Mucosa of rectum (tissue), 2 donors: ENCODE measurements at regions not wholly inside any gene's neighbourhood (a gene's known extent, or its start where the extent isn't known, plus 50 kb on each side); places are given as distances from the start of the nearest gene placed in this dataset.

Experiments
- H3K27ac ChIP-seq, 2 donors: one replicate each; pipeline ENCODE4 v1.7.0; 2013; ENCODE audit warnings: inconsistent platforms in 2 of 2, low read depth in 2 of 2, low read length in 2 of 2
- H3K27me3 ChIP-seq, 2 donors: one replicate each; pipeline ENCODE4 v1.7.0; 2013; ENCODE audit warnings: low read length in 2 of 2; ENCODE audit not compliant: control insufficient read depth in 2 of 2, insufficient read depth in 2 of 2
- H3K36me3 ChIP-seq, 2 donors: one replicate each; pipeline ENCODE4 v1.7.0; 2013; ENCODE audit warnings: low read length in 2 of 2; ENCODE audit not compliant: control insufficient read depth in 2 of 2, insufficient read depth in 2 of 2
- H3K4me1 ChIP-seq, 2 donors: one replicate each; pipeline ENCODE4 v1.7.0; 2013; ENCODE audit warnings: low read length in 2 of 2, mild to moderate bottlenecking in 1 of 2; ENCODE audit not compliant: control insufficient read depth in 2 of 2, insufficient read depth in 2 of 2
- H3K4me3 ChIP-seq, 2 donors: one replicate each; pipeline ENCODE4 v1.7.0; 2013; ENCODE audit warnings: low read length in 2 of 2
- H3K9ac ChIP-seq, 2 donors: one replicate each; pipeline ENCODE4 v1.7.0; 2013; ENCODE audit warnings: low read length in 2 of 2, low read depth in 1 of 2, mild to moderate bottlenecking in 1 of 2
- H3K9me3 ChIP-seq, 2 donors: one replicate each; pipeline ENCODE4 v1.7.0; 2013; ENCODE audit warnings: low read length in 2 of 2; ENCODE audit not compliant: control insufficient read depth in 2 of 2
- donor health status: healthy.
- donor health status: Normal muscosa, but diverticular disease.

GRCh38 chr7:12943781-12944180 is 256.3 kb downstream of the ARL4A start:
- Histone ChIP-seq H3K27ac (no peak overlapping the region), H3K9me3 (no peaks in the 10 kb centered on the region), H3K4me3 (no peak overlapping the region), H3K4me1 (peaks cover 0 to 3% of the 10 kb centered on the region in 2 donors), H3K36me3 (no peaks in the 10 kb centered on the region), H3K27me3 (no peaks in the 10 kb centered on the region), H3K9ac (no peak overlapping the region)

DNA sequence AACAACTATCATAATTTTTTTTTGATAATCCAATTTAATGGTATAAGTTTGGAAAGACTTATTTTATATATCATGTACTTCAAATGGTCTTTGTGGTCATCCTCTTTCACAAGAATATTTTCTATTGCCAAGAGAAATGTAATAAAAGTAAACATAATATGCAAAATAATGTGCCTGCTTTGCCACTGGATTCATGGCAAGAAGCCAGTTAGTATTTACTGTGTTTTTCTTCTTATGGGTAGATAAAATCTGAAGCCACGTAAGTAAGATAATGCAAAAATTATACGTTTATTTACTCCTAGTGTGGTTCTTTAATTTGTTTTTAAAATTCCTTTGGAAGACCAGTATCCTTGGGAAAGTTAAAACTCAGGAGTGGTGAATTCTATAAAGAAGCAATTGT is 258.5 kb downstream of the ARL4A start:
- H3K9me3 ChIP-seq: no peaks in the 10 kb centered on the region
- H3K9ac ChIP-seq: no peak overlapping the region
- no peak overlapping the region for H3K27ac ChIP-seq
- H3K27me3 ChIP-seq: no peaks in the 10 kb centered on the region
- H3K4me1 ChIP-seq: peaks cover 0 to 3% of the 10 kb centered on the region in 2 donors
- H3K36me3 ChIP-seq: no peaks in the 10 kb centered on the region
- no peak overlapping the region for H3K4me3 ChIP-seq

DNA sequence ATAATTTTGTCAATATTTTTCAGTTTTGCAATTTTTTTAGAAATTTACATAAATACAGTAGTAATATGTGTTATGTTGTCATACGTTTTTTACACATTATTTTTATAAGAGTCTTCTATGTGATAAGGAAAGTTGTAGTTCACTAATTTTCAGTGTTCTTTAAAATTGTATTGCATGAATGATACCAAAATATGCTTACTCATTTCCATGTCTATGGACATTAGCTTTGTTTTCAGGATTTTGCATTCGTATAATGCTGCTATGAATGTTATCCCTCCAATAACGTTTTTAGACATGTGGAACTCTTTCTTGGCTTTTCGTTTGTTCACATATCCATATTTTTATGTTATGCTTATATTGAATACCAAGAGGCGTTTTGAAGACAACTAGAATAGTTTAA is 260.0 kb downstream of the ARL4A start:
- Histone ChIP-seq H3K4me3 (no peak overlapping the region), H3K27me3 (no peaks in the 10 kb centered on the region), H3K36me3 (no peaks in the 10 kb centered on the region), H3K9me3 (no peaks in the 10 kb centered on the region), H3K27ac (no peak overlapping the region), H3K9ac (no peak overlapping the region), H3K4me1 (peaks cover 0 to 3% of the 10 kb centered on the region in 2 donors)

DNA sequence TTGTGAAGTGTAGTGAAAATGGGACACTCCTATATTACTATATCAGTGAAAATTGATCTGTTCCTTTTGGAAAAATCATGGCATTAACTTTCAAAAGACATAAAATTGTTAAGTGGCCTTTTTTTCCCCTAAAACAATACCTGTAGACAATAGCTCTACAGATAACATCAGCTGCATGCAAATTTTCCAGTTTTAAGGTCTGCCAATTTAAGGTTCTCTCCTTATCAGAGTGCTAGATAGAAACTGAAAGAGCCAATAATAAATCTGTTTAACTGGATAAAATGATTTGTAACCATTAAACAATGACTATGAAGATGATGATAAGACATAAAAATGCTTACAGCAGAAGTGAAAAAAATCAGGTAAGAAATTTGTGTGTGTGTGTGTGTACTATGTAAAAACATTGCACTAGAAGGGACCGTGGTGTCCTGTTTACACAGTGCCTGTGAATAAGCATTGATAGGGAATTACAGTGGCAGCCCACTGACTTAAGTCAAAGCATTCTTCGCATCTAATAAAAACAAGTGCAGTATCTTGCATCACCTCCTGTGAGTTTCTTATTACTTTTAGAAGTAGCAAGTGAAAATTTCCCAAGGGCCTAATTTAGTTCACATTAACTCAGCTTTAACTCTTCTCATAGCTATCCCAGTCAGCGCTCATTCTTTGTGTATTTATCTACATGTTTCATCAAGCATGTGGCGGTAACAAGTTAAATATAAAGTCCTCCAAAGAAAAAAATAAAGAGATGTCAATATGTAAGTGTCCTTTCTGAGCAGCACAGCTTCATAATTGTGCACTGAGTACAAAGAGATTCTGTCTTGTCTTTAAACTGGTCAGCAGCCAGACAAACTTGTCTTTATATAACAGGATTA is 261.9 kb downstream of the ARL4A start:
- H3K4me3 ChIP-seq: no peak overlapping the region
- H3K4me1 ChIP-seq: no peaks in the 10 kb centered on the region
- H3K27me3 ChIP-seq: no peaks in the 10 kb centered on the region
- H3K36me3 ChIP-seq: no peaks in the 10 kb centered on the region
- no peaks in the 10 kb centered on the region for H3K9me3 ChIP-seq
- no peak overlapping the region for H3K27ac ChIP-seq
- no peak overlapping the region for H3K9ac ChIP-seq

GRCh38 chr7:12951397-12951801 is 264.0 kb downstream of the ARL4A start:
- Histone ChIP-seq H3K4me3 (no peak overlapping the region), H3K27me3 (no peaks in the 10 kb centered on the region), H3K9ac (no peak overlapping the region), H3K4me1 (no peaks in the 10 kb centered on the region), H3K9me3 (no peaks in the 10 kb centered on the region), H3K27ac (no peak overlapping the region), H3K36me3 (no peaks in the 10 kb centered on the region)

DNA sequence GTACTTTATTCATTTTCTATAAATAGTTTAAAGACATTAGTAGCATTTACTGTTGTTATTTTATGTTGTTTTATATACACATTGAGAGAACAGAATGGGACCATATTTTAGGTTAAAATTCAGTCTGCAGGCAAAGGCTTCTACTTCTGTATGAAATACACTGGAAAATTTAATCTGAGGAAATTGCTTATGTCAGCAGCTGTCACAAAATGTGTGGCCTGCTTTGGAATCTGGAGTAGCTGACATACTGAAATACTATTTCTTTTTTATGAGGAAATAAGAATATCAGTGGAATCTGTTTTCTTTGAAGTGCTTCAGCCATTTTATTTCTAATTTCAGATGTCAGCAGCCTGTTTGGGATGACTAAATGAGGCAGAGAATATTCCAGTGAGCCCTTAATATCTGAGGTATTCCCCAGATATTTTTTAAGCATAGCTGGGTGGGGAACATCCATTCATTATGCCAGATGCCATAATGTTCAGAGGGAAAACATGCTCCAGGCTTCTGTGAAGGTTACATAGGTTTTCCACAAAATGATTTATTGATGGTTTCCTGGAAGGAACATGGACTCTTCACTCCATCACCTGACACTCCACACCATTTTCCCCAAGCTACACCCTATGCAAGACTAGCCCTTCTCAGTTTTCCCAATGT is 267.1 kb downstream of the ARL4A start:
- no peak overlapping the region for H3K27ac ChIP-seq
- H3K4me1 ChIP-seq: no peaks in the 10 kb centered on the region
- H3K36me3 ChIP-seq: no peaks in the 10 kb centered on the region
- H3K9me3 ChIP-seq: no peaks in the 10 kb centered on the region
- no peak overlapping the region for H3K9ac ChIP-seq
- H3K4me3 ChIP-seq: no peak overlapping the region
- no peaks in the 10 kb centered on the region for H3K27me3 ChIP-seq

DNA sequence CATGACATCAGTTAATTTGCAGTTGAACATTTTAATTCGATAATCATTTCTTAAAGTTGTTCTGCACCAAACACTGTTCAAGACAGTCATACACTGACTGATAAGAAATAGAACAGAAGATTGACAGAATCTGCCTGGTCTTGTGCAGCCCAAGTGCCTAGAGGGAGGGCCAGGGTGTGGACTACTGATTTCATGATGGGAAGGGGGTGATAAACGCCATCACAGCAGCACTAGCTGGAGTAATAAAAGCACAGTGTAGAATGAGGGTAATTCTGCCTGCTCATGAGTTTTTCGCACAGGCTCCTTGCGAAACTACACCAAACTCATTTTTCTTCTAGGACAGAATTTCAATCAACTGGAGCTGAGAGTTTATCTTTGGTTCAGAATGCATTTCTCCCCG is 270.1 kb downstream of the ARL4A start:
- no peaks in the 10 kb centered on the region for H3K9me3 ChIP-seq
- H3K27ac ChIP-seq: no peak overlapping the region
- no peaks in the 10 kb centered on the region for H3K27me3 ChIP-seq
- no peaks in the 10 kb centered on the region for H3K36me3 ChIP-seq
- H3K4me3 ChIP-seq: no peak overlapping the region
- H3K9ac ChIP-seq: no peak overlapping the region
- H3K4me1 ChIP-seq: no peaks in the 10 kb centered on the region

GRCh38 chr7:12961910-12962480 is 274.6 kb downstream of the ARL4A start:
- Histone ChIP-seq H3K27me3 (no peaks in the 10 kb centered on the region), H3K4me1 (no peaks in the 10 kb centered on the region), H3K9ac (no peak overlapping the region), H3K4me3 (no peak overlapping the region), H3K27ac (no peak overlapping the region), H3K36me3 (no peaks in the 10 kb centered on the region), H3K9me3 (no peaks in the 10 kb centered on the region)

DNA sequence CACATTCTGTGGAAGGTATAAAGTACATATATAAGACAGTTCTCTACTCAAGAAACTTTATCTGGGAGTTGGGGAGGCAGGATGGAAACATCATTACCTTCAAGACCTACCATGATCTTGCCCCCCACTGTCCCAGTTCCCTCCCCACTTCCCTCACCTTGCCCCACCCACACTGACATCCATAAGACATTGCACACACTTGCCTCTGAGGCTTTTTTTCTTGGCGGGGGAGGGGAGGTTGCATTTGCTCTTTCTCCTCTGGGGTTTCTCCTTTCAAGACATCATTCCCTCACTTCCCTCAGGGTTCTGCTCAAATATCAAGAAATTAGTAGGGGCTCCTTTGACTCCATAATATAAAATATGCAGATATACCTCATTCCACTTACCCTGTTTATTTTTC is 276.0 kb downstream of the ARL4A start:
- no peaks in the 10 kb centered on the region for H3K9me3 ChIP-seq
- H3K4me1 ChIP-seq: no peaks in the 10 kb centered on the region
- no peaks in the 10 kb centered on the region for H3K36me3 ChIP-seq
- H3K9ac ChIP-seq: no peak overlapping the region
- H3K27me3 ChIP-seq: no peaks in the 10 kb centered on the region
- no peak overlapping the region for H3K4me3 ChIP-seq
- H3K27ac ChIP-seq: no peak overlapping the region

DNA sequence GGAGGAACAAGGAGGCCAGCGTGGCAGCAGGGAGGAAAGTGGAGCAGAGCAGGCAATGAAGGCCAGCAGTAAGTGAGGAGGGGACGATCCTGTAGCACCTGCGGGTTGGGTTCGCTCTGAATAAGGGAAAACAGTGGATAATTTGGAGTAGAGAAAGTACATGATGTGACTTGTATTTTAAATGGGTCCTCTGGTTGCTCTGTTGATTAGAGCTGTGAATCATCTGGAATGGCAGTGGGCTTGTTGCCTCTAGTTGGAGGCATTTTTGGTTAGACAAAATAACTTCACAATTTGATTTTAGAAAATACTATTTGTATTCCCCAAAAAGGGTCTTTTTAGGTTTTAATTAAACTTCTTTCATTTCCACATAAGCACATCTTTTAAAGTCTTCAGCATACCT is 277.4 kb downstream of the ARL4A start:
- H3K9ac ChIP-seq: no peak overlapping the region
- H3K27ac ChIP-seq: no peak overlapping the region
- no peaks in the 10 kb centered on the region for H3K36me3 ChIP-seq
- no peaks in the 10 kb centered on the region for H3K9me3 ChIP-seq
- H3K4me1 ChIP-seq: no peaks in the 10 kb centered on the region
- no peaks in the 10 kb centered on the region for H3K27me3 ChIP-seq
- H3K4me3 ChIP-seq: no peak overlapping the region
